Breast epithelium (tissue), 4 donors: ENCODE measurements at regions not wholly inside any gene's neighbourhood (a gene's known extent, or its start where the extent isn't known, plus 50 kb on each side); places are given as distances from the start of the nearest gene placed in this dataset.

Source experiments
- DNase-seq, 2 donors: peaks; one replicate each; pipeline ENCODE4 v3.0.0-alpha.2; 2019; ENCODE audit warnings: low spot score in 2 of 2
- H3K27ac ChIP-seq, 2 donors: fragments of 200-600 bp; sonication (generic) in 1 of 2; one replicate each; pipeline ENCODE4 v1.5.1; 2016 to 2019; ENCODE audit warnings: mild to moderate bottlenecking in 1 of 2
- H3K27me3 ChIP-seq, 2 donors: fragments of 200-600 bp; sonication (generic) in 1 of 2; one replicate each; pipeline versions ENCODE4 v1.5.1 to v1.6.0; 2017 to 2019; ENCODE audit warnings: control low read depth in 1 of 2, mild to moderate bottlenecking in 1 of 2
- H3K36me3 ChIP-seq: fragments of 200-600 bp; one replicate; pipeline ENCODE4 v1.5.1; 2019
- H3K4me1 ChIP-seq, 2 donors: fragments of 200-600 bp; sonication (generic); one replicate each; pipeline ENCODE4 v1.5.1; 2016 to 2019; ENCODE audit warnings: control low read depth in 1 of 2
- H3K4me3 ChIP-seq, 3 donors: fragments of 200-600 bp; sonication (generic); 1 replicate in 2 of 3; 2 replicates in 1 of 3; pipeline ENCODE4 v1.5.1; 2016 to 2019; ENCODE audit warnings: mild to moderate bottlenecking in 3 of 3, moderate library complexity in 2 of 3
- H3K9me3 ChIP-seq, 2 donors: fragments of 200-600 bp; sonication (generic) in 1 of 2; one replicate each; pipeline ENCODE4 v1.5.1; 2016 to 2019; ENCODE audit warnings: control low read depth in 1 of 2
- POLR2A ChIP-seq: fragments of 450-650 bp; IDR thresholded peaks from one replicate; pipeline ENCODE4 v1.6.1; 2016; ENCODE audit warnings: antibody characterized with exemption, mild to moderate bottlenecking, moderate library complexity
- POLR2AphosphoS5 ChIP-seq, 3 donors: sonication (generic); formaldehyde crosslinking; IDR thresholded peaks; one replicate each; pipeline ENCODE4 v1.6.1; 2017; ENCODE audit warnings: antibody characterized with exemption in 3 of 3
- intact Hi-C: fragments of 100-400 bp; cut with DNase I; formaldehyde crosslinking; loops from one replicate; pipeline ENCODE4 v1.15.1; 2023; ENCODE audit warnings: low total_unique reads
- TF ChIP-seq, protein P1 (sequence below), 3 donors: fragments of 450-650 bp; IDR thresholded peaks; one replicate each; pipeline ENCODE4 v1.5.1; 2016 to 2017; ENCODE audit warnings: antibody characterized with exemption in 3 of 3, mild to moderate bottlenecking in 3 of 3, moderate library complexity in 3 of 3

DNA sequence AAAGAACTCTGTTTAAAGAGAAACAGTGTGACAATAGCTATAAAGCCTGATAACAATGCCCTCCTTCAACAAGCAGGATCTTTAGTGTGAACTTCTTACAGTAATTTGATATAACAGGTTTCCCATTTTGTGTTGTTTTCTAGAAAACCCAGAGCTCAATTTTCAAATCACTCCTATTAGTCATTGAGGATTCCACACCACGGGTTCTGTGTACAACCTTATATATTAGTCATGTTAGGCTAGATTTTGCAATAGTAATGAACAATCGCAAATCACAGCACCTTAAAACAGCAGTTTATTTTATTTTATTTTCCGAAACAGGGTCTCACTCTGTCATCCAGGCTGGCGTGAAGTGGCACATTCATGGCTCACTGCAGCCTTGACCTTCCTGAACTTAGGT, 1020.9 kb upstream of the INTU start:
- no peak for DNase-seq
- Histone ChIP-seq H3K36me3 (no peaks in the 10 kb centered on the region), H3K4me1 (no peaks in the 10 kb centered on the region), H3K4me3 (no peak overlapping the region), H3K9me3 (no peaks in the 10 kb centered on the region), H3K27ac (no peak overlapping the region), H3K27me3 (no peaks in the 10 kb centered on the region)
- TF ChIP-seq POLR2A: no peak
- TF ChIP-seq, protein P1, sequence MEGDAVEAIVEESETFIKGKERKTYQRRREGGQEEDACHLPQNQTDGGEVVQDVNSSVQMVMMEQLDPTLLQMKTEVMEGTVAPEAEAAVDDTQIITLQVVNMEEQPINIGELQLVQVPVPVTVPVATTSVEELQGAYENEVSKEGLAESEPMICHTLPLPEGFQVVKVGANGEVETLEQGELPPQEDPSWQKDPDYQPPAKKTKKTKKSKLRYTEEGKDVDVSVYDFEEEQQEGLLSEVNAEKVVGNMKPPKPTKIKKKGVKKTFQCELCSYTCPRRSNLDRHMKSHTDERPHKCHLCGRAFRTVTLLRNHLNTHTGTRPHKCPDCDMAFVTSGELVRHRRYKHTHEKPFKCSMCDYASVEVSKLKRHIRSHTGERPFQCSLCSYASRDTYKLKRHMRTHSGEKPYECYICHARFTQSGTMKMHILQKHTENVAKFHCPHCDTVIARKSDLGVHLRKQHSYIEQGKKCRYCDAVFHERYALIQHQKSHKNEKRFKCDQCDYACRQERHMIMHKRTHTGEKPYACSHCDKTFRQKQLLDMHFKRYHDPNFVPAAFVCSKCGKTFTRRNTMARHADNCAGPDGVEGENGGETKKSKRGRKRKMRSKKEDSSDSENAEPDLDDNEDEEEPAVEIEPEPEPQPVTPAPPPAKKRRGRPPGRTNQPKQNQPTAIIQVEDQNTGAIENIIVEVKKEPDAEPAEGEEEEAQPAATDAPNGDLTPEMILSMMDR (IDR thresholded peaks at IDR 0.05): no peak
- TF ChIP-seq POLR2AphosphoS5 (IDR thresholded peaks at IDR 0.05): no peak
- intact Hi-C loops: no loop called here

DNA sequence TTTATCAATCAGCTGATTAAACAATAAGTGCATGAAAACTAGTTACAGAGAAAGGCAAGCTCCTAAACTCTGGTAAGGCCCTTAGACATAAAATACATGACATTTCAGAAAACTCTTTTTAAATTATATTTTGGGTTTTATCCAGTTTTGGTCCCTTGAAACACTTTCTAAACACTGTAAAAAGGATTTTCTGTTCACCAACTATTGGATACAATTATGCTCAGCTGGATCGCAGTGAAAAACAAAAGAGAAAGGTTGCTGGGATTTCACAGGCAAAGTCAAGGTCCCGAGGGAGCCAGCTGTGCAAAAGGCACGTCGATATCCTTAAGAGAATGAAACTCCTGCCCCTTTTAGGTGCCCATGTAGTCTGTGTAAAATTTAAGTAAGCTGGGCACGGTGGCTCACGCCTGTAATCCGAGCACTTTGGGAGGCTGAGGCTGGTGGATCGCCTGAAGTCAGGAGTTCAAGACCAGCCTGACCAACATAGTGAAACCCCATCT, 1018.4 kb upstream of the INTU start:
- intact Hi-C loops: no loop called here
- no peaks in the 10 kb centered on the region for H3K27me3 ChIP-seq
- no peak overlapping the region for H3K4me3 ChIP-seq
- no peak for DNase-seq
- H3K27ac ChIP-seq: no peak overlapping the region
- H3K9me3 ChIP-seq: no peaks in the 10 kb centered on the region
- no peaks in the 10 kb centered on the region for H3K4me1 ChIP-seq
- TF ChIP-seq POLR2A (no peak), POLR2AphosphoS5 (IDR thresholded peaks at IDR 0.05) (no peak)
- TF ChIP-seq, protein P1 (IDR thresholded peaks at IDR 0.05): no peak
- H3K36me3 ChIP-seq: no peaks in the 10 kb centered on the region

GRCh38 chr4:126616795-126617194, 1016.0 kb upstream of the INTU start:
- intact Hi-C loops: no loop called here

DNA sequence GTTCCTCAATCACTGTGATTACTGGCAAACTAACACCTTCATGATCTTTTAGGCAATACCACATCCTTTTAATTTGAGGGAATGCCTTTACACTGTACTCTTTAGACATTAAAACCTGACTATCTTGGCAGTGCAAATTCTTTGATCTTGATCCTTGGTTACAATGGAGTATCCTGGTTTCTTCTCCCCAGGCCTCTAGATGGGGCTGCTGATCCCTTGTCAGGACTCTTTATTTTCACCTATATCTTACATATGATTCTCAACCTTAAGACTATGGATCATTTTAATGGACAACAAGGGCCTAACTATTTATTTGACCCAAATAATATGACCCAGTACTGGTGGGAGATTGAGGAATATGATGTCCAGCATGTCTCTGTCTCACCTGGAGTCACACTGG, 1005.5 kb upstream of the INTU start:
- Histone ChIP-seq H3K27me3 (no peaks in the 10 kb centered on the region), H3K4me1 (no peaks in the 10 kb centered on the region), H3K27ac (no peak overlapping the region), H3K9me3 (no peaks in the 10 kb centered on the region), H3K4me3 (no peak overlapping the region), H3K36me3 (no peaks in the 10 kb centered on the region)
- intact Hi-C loops: no loop called here
- no peak for DNase-seq
- TF ChIP-seq, protein P1 (IDR thresholded peaks at IDR 0.05): no peak
- TF ChIP-seq POLR2A (no peak), POLR2AphosphoS5 (IDR thresholded peaks at IDR 0.05) (no peak)

More at GRCh38 chr4:126616795-126617194, 1016.0 kb upstream of the INTU start:
- TF ChIP-seq POLR2AphosphoS5 (IDR thresholded peaks at IDR 0.05) (no peak), POLR2A (no peak)
- TF ChIP-seq, protein P1 (IDR thresholded peaks at IDR 0.05): no peak
- Histone ChIP-seq H3K4me3 (no peak overlapping the region), H3K9me3 (no peaks in the 10 kb centered on the region), H3K27me3 (no peaks in the 10 kb centered on the region), H3K4me1 (no peaks in the 10 kb centered on the region), H3K27ac (no peak overlapping the region), H3K36me3 (no peaks in the 10 kb centered on the region)
- no peak for DNase-seq

GRCh38 chr4:126628933-126629332, 1003.8 kb upstream of the INTU start:
- no peak overlapping the region for H3K4me3 ChIP-seq

More at GRCh38 chr4:126628933-126629332, 1003.8 kb upstream of the INTU start:
- no peaks in the 10 kb centered on the region for H3K9me3 ChIP-seq
- H3K4me1 ChIP-seq: no peaks in the 10 kb centered on the region
- H3K36me3 ChIP-seq: no peaks in the 10 kb centered on the region
- intact Hi-C loops: no loop called here
- no peak for DNase-seq
- H3K27me3 ChIP-seq: no peaks in the 10 kb centered on the region
- H3K27ac ChIP-seq: no peak overlapping the region
- TF ChIP-seq, protein P1 (IDR thresholded peaks at IDR 0.05): no peak
- TF ChIP-seq POLR2AphosphoS5 (IDR thresholded peaks at IDR 0.05): no peak
- no peak for TF ChIP-seq POLR2A
